ENCODE measurements at regions not wholly inside any gene's neighbourhood (a gene's known extent, or its start where the extent isn't known, plus 50 kb on each side); places are given as distances from the start of the nearest gene placed in this dataset.

GRCh38 chr19:30774252-30774766 lies 402.1 kb downstream of the ZNF536 start:
- ChIA-PET POLR2A (no interaction called here), CTCF (interaction anchor here (2.1 kb wide), 1 partner anchor 10 kb away, joined by 10 read pairs; no protein-coding TSS in a partner anchor)
- no peak overlapping the region for H3K4me2 ChIP-seq
- no peak overlapping the region for H3K27ac ChIP-seq
- H3K4me1 ChIP-seq, result no peaks in the 10 kb centered on the region
- H3K9me3 ChIP-seq, result peaks cover 4% of the 10 kb centered on the region; the same call in 1 of the 3 replicates
- 3% methylated on average over 3 of the region's 3 CpGs for WGBS (ENCODE audit: missing lambda C conversion rate)
- no peak overlapping the region for H3K4me3 ChIP-seq
- DNase-seq (ENCODE audit: low read depth in 1 of 2, low spot score in 1 of 2), result no peak
- no peak for ATAC-seq
- TF ChIP-seq CHD2 (IDR thresholded peaks at IDR 0.05; ENCODE audit: low read length, partially characterized antibody) (no peak), CBX8 (IDR thresholded peaks at IDR 0.05) (no peak), CTCF (IDR thresholded peaks at IDR 0.05) (no peak), ATOH8 (CRISPR knock-in tag; IDR thresholded peaks at IDR 0.05; ENCODE audit: low read depth) (no peak), HOXA7 (CRISPR knock-in tag; IDR thresholded peaks at IDR 0.05) (no peak), ZSCAN20 (CRISPR knock-in tag; IDR thresholded peaks at IDR 0.05) (no peak), SREBF2 (IDR thresholded peaks at IDR 0.05) (no peak), E2F6 (IDR thresholded peaks at IDR 0.05; ENCODE audit: borderline replicate concordance, low read depth) (no peak), KDM5A (IDR thresholded peaks at IDR 0.05) (no peak), USF2 (IDR thresholded peaks at IDR 0.05) (no peak), KDM1A (IDR thresholded peaks at IDR 0.05; ENCODE audit: low read depth) (no peak), EHF (CRISPR knock-in tag; IDR thresholded peaks at IDR 0.05) (no peak), HOXB13 (CRISPR knock-in tag; IDR thresholded peaks at IDR 0.05; ENCODE audit: low read depth) (no peak), PBX3 (IDR thresholded peaks at IDR 0.05) (no peak), GATA3 (IDR thresholded peaks at IDR 0.05; ENCODE audit: borderline replicate concordance) (no peak), TP53 (CRISPR knock-in tag; IDR thresholded peaks at IDR 0.05) (no peak), JUN (IDR thresholded peaks at IDR 0.05) (no peak), NR3C1 (IDR thresholded peaks at IDR 0.05) (no peak), HMGXB4 (CRISPR knock-in tag; IDR thresholded peaks at IDR 0.05; ENCODE audit: borderline replicate concordance) (no peak)
- no peak for FAIRE-seq

- FAIRE-seq (peak; percentile 92), DNase-seq (ENCODE audit: low read depth in 1 of 2, low spot score in 1 of 2) (no peak), ATAC-seq (no peak)
- Histone ChIP-seq H3K9me3 (no peaks in the 10 kb centered on the region), H3K4me1 (no peaks in the 10 kb centered on the region), H3K4me2 (no peak overlapping the region), H3K27ac (no peak overlapping the region), H3K4me3 (no peak overlapping the region)
- 1% methylated on average over 2 of the region's 2 CpGs for WGBS (ENCODE audit: missing lambda C conversion rate)
- POLR2A ChIA-PET, result no interaction called here
- CTCF ChIA-PET, result no interaction called here
- no peak for TF ChIP-seq TFCP2L1 (CRISPR knock-in tag; IDR thresholded peaks at IDR 0.05)
- no peak for TF ChIP-seq HMGXB4 (CRISPR knock-in tag; IDR thresholded peaks at IDR 0.05; ENCODE audit: borderline replicate concordance)
- no peak for TF ChIP-seq TP53 (CRISPR knock-in tag; IDR thresholded peaks at IDR 0.05)
- no peak for TF ChIP-seq FOSB (CRISPR knock-in tag; IDR thresholded peaks at IDR 0.05)
- TF ChIP-seq EHF (CRISPR knock-in tag; IDR thresholded peaks at IDR 0.05), result no peak
- no peak for TF ChIP-seq HEYL (CRISPR knock-in tag; IDR thresholded peaks at IDR 0.05)
- no peak for TF ChIP-seq REST (IDR thresholded peaks at IDR 0.05)
- no peak for TF ChIP-seq CEBPB (IDR thresholded peaks at IDR 0.05)
- TF ChIP-seq HDAC2 (IDR thresholded peaks at IDR 0.05), result no peak
- TF ChIP-seq NPAS2 (CRISPR knock-in tag; IDR thresholded peaks at IDR 0.05; ENCODE audit: borderline replicate concordance), result no peak
These were observed 390.5 kb downstream of the ZNF536 start for GRCh38 chr19:30762651-30763050.
